HG03439 (cell line): ENCODE measurements at regions not wholly inside any gene's neighbourhood (a gene's known extent, or its start where the extent isn't known, plus 50 kb on each side); places are given as distances from the start of the nearest gene placed in this dataset.

Experiments used
- ATAC-seq: cut with Tn5 transposase; IDR thresholded peaks from one replicate; pipeline ENCODE4 v1.9.1; 2021; ENCODE audit warnings: mild to moderate bottlenecking, moderate library complexity; ENCODE audit not compliant: unreplicated experiment

DNA sequence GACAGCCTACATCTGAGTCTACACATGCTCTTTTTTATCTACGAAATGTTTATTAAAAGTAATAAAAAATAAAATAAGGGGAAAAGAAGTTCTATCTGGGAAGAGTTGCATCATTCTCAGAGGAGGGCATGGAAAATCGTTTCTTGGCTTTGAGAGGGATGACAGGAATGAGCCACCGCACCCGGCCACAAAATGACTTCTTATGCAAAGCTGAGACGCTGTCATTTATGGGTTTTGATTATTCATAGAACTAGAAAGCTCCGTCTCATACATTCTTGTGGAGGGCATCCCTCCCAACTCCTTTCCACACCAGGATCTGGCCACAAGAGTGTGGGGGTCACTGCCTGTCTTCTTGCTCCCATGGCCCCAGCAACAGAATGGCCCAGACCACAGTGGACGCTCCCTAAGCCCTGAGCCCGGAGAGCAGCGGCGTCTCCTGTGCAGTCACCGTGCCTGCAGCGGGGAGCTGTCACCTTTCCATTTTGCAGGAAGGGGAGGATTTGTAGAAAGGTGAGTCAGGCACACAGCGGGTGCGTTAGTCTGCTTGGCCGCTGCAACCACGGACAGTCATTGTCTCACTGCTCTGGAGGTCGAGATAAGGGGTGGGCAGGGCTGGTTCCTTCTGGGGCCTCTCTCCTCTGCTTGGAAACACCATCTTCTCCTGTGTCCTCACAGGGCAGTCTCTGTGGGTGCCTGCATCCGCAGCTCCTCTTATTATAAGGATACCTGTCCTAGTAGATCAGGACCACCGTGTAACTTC lies 1388.7 kb downstream of the BRD1 start:
- no peak for ATAC-seq

DNA sequence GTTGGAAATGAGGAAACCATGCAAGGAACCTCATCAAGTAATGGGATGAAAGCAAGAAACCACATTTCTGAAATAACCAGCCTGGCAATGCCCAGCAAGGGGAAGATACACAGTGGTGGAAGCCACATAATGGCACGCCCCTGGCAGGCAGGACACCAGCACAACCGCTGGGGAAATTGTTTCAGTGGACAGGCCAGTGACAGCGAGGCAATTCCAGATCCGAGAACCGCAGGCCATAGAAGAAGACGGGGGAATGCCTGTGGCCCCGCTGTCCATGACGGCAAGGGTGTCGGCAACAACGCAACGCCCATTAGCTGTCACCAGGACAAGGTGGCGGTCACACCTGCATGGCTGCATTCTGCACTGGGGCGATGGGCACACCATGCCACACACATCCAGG lies 1389.6 kb downstream of the BRD1 start:
- ATAC-seq = no peak

DNA sequence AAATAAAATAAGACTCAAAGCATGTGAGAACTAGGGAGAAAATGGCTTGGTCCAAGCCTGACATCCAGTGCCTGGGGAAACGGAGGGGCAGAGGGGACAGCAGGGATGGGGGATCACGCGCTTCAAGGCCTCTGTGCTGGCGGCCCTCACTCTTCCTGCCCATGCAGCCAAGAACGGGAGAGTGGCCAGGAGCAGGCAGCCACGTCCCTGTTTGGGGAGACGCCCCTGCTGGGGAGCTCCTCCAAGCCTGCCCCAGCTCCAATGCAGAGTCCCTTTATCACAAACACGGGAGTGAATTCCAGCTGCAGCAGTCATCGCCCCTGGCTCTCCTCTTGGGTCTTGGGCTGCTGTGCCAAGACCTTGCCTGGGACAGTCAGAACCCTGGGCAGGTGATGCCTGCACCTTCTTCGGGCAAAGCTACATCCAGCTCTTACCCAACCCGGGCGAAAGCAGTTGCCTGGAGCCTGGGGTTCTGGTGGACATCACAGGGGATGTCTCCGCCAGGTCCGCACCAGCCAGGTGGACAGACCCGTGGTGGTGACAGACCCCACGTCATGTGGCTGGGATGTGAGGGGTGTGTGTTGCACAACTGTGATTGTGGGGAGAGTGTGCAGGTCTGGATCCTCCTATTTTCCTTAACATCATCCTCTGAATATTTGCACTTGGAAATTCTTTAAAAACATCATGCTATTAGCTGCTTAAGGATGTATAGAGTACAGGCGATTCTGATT lies 1391.3 kb downstream of the BRD1 start:
- ATAC-seq = no peak

DNA sequence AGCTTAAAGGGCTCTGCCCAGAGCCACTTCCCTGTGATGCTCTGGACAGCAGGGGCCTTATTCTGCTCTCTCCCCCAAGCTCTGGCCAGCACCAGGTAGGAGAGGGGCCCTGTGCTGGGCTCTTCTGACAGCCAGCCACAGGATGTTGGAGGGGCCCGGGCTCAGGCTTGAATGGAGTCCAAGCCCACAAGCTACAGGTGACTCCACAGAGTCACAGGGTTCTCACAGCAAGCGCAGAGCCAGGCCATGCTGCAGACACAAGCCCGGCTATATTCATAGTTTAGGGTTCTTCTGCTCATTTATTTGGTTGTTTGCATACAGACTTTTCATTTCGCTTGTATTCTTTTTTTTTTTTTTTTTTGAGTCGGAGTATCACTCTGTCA lies 1392.8 kb downstream of the BRD1 start:
- ATAC-seq = no peak

DNA sequence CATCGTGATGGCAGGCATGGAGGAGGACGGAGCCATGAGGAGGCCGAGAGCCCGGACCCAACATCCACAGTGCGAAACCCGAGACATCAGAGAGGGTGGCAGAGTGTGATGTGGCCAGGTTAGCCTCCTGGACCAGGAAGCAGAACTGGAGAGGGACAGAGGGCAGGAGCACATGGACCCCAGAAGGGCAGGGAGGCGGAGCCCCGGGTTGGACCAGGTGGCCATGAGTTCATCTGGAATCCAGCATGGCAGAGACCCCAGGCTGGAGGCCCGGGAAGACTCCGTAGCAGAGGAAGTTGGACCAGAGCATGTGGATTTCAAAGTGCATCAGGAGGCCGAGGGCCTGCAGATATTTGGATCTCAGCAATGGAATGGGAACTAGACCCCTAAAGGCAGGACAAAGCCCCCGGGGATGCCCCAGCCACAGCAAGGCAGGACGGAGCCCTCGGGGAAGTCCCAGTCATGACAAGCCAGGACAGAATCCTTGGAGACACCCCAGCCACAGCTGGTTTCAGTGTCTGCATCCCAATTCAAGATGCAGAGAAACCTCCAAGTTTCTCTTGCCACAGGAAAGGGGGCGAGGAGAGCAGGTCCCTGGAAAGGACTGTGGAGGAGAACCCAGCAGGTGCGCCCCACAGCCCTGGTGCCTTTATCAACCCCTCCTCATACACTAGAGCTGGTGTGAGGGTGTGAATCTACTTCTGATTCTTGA lies 1393.4 kb downstream of the BRD1 start:
- no peak for ATAC-seq

DNA sequence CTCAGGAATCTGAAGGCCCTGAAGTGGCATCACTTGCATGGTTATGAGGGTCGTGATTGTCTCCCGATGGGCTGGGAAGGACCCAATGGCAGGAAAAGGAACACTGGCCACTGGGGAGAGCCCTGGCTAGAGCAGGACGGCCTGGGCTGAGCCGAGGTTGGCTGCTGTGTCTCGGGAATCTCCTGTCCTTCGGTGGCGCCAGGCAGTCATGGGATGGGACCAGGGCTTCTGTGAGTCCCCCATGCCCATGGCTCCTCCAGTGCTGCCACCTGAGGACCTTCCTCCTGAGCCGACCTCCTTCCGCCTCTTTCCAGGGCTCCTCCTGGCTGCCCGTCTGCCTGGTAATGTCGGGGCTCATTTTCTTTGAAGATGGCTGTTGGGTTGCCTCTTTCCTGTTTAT lies 1394.0 kb downstream of the BRD1 start:
- ATAC-seq = no peak

DNA sequence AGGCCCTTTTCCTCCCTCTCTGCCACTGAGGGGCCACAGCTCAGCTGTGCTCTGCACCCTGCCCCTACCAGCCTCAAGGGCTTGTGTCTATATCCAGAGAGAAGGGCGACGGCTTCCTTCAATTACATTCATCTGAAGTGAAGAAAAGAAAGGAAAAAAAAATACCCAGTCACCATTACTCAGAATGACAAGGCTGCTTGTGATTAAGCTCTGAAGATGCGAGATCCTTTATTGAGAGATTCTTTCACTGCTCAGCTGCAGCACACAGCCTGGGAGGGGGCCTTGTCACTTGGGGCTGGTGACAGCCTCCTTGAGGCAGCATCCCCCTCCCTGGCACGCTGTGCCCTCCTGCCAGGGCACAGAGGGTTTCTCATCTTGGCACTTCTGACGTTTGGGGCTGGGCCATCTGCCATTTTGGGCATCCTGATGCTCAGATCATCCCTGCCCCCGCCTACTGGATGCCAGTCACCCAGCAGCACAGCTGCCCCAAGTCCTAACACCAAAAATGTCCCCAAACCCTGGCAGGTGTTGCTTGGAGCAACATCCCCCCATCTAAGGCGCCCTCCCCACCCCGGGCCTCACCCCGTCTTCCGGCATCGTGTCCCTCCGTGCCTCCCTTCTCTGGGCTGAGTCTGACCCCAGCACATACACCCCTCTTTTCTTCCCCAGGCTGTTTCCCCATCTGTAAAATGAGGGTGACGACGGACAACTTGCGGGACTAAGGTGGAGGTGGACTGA lies 1394.7 kb downstream of the BRD1 start:
- ATAC-seq = no peak

DNA sequence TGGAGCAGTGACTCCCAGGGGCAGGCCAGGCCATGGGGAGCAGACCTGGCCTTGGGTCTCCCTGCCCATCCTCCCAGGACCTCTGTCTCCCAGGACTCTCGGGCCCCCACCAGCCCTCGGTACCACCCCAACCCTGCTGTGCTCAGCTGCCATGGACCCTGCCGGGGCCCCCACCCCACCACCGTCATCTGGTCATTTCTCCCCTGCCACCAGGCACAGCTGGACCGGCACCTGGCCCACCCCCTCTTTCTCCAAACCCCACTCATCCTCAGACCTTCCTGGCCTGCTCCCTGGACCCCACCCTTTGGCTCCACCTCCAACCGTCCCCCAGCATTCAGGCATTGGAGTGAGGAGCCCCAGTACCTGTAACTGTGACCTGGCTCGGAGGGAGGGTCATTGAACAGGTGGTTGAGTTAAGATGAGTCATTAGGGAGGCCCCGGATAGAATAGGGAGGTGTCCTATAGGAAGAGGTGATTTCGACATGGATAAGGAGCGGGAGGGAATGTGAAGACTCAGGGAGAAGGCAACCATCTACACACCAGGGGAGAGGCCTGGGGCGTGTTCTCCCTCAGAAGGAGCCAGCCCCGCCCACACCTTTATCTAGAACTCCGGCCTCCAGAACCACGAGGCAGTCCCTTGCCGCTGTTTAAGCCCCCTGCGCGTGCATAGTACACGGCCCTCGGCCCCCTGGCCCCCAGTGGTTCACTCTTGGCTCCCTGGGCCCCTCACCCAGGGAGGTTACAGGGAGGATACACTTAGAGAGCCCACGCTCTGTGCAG lies 1395.9 kb downstream of the BRD1 start:
- no peak for ATAC-seq

DNA sequence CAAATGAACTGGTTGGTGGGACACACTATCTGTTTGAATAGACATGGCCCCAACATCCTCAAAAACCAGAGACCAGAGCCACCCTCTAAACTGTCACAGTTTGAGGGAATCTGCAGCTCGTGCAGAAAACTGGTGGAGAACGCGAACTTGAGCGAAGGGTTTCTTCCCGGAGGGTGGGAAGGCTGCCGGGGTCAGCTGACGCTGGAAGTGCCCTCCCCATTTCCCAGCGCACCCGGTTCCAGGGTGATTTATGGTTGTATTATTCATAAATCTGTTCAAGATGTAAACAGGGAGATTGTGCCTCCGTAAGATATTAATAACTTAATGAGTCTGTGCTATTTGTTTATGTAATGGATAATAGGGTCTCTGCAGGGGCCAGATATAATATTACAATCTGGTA lies 1396.7 kb downstream of the BRD1 start:
- no peak for ATAC-seq

DNA sequence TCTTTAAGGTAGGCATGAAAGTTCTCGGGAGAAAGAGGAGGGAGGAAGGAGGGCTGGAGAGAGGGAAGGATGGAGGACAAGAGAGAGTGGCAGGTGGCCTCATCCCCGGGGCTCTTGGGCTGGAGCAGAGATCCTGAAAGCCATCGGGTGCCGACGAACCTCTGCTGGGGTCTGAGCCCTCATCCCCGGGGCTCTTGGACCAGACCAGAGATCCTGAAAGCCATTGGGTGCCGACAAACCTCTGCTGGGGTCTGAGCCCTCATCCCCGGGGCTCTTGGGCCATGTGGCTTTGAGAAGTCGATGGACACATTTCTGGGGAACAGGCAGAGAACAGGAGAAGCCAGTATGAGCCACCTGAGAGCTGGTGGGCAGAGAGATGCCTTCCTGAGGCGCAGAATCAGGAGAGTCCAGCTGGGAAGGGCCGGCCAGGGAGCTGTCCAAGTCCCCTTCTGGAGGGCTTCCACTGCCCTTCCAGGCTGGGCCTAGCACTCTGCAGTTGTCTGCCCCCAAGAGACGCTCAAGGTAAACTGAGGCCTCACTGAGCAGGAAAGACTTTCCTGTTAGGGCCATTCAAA lies 1398.1 kb downstream of the BRD1 start:
- ATAC-seq = no peak

DNA sequence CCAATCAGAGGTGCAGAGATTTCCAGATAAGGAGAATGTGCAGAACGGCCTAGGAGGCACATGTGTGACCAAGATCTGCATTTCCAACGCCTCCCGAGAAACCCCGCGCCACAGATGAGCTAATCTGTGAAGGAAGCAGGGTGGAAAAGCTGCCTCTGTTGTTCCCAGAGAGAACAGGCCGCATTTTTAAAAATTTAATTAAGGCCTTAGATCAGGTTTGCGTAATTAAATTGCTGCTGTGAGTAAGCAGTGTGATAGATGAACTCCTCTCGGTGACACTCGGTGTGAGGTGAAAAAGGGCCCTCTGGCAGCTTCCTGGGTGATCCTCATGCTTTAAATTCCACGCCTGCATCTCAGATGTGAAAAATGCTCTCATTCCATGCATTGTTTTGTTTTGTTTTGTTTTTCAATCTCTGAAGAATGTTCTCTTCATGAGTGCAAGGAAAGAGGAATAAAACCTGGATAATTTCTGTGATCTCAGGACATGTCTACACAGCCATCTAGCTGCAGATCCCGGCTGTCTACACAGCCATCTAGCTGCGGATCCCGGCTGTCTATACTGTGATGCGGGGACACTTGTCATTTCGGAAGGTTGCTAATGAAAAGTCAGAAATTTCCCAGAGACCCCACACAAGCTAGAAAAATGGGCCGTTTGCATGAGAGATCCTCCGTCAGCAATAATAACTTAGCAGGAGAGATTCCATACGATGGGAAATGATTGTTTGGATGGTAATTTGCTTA lies 1398.9 kb downstream of the BRD1 start:
- no peak for ATAC-seq

DNA sequence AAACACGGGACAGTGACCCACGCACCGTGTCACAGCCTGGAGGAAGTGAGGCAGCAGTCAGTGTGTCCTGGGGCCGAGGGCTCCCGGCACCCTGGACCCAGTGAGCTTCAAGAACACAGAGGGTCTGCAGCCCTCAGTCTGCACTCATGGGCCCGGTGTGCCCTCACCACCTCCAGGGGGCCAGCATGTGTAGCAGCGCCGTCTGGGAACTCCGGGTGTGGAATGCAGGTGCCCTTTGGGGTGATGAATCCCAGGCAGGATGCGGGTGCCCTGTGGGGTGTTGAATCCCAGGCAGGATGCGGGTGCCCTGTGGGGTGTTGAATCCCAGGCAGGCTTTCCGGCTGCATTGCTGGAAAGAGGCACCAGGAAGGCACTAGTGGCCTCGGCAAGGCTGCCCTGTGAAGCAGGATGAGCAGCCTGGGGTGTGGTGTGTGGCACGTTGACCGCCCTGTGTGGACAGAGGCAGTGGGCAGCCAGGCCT lies 1399.9 kb downstream of the BRD1 start:
- ATAC-seq = no peak

DNA sequence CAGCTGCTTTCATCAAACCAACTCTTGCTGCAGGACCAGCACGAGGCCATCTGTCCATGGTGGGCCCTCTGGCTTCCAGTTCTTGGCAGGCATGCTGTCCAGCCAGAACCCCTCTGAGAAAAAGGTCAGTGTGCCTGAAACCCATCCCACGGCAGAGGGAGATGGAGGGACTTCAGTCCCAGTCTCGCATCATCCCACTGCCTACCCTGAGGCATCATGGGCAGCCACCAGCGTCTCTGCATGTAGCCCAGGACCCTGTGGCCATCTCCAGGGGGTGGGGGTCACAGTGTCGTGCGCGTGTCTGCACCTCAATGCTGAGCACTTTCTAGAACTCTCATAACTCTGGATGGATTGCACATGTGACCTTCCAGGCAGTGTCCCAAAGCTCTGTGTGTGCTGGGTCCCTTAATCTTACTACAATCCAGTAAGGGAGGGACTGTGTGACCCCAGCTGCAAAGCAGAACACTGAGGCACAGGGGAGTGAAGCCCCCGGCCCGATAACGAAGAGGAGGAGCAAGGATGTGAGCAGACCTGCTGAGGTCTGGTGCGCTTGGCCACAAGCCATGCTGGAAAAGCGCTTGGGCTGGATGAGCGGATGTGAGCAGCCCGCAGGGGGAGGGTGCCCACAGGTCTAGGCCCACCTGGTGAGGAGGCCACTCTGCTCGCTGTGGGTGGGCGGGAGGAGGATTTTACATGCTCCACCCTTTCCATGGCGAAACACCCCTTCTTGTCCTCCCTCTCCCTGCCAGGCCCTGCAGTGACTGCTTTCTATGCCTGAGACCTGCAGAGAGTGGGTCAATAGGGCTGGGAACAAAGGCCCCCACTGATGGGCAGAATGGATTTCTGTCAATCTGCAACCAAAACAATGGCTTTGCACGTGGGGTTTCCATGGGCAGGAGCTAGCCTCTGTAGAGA lies 1401.0 kb downstream of the BRD1 start:
- no peak for ATAC-seq

DNA sequence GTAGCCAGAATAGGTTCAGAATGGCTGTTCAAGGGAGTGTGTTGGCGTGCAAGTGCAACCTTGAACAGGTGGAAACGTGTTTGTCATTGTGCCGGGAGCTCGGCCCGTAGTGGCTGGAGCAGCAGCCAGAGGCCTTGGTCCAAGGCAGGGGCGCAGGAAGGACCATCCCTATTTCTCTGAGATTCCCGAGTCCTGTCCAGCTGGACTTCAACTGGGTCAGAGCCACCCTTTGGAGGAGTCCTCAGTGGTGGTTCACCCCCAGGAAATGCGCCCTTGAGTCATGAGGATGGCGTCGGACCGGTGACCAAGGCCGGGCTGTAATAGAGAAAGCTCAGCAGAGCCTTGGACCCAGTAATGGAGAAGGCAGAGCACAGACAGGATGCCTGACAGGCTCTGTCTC lies 1402.0 kb downstream of the BRD1 start:
- ATAC-seq = no peak

DNA sequence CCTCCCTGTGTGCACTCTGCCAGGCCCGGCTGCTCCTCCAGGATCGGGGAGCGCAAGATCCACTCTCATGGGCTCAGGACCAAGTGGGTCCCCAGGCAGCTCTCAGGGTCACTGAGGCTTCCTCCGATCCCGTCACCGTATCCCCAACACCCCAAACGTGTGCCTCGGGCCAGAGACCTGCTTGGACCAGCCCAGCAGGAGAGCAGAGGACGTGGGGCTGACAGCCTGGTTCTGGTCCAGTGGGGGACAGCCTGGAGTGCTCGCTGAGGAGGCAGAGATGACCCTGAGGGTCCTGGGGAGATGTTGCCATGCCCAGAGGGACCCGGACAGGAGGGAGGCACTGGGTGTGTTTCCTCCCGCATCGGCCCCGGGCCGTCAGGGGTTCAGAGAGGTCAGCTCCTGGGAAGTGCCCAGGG lies 1402.6 kb downstream of the BRD1 start:
- no peak for ATAC-seq

DNA sequence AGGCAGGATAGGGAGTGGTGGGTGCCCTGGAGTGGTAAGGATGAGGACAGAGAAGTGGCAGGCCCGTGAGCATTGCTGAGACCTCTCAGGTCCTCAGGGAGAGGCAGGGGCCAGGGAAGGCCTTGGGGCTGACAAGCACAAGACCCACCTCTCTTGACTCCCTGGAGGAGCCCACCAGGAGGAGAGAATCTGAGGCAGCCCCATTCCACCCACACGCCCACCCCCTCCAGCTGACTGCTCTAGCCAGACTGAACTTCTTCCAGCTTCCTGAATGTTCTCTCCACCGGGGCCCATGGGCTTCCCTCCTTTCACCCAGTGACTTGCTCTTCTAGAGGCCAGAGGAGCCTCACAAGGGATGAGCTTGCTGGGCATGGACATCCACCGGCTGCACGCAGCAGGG lies 1403.0 kb downstream of the BRD1 start:
- no peak for ATAC-seq

DNA sequence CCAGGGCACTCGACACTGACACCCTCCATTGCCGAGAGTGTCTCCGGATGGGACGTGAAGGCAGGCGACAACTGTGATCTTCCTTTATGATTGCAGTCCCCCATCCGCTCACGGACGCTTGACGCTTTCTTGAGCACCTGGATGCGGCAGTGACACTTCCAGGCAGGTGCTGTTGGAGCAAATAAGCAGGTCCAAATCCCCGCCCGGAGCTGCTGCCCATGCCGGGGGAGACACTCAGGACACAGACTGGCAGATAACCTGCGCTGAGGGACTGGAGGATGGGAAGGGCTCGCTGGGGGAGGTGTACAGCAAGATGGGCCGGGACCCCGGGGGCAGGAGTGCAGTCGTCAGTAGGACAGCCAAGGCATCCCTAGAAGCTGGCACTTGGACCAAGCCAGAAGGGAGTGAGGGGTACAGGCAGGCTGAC lies 1403.5 kb downstream of the BRD1 start:
- ATAC-seq = no peak

DNA sequence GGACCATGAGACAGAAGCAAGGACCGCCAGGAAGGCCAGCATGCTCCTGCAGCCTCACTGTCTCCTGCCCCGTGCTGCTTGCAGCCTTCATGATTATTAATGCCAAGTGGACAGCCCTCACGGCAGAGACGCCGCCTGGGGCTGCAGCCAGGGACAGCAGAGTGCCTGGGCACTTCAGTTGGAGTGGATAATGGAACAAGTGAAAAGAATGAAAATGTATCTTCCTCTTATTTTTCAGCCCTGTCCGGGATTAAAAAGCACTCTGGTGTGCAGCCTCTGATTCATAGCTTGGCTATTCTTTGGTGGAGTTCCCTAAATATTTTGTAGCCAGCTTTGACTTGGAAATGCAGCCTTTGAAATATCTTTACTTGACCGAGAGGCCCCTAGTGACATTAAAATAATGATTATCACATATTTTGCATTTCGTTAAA lies 1404.2 kb downstream of the BRD1 start:
- ATAC-seq = no peak
